Breast epithelium (tissue), 4 donors: ENCODE measurements at regions not wholly inside any gene's neighbourhood (a gene's known extent, or its start where the extent isn't known, plus 50 kb on each side); places are given as distances from the start of the nearest gene placed in this dataset.

Source experiments
- DNase-seq, 2 donors: peaks; one replicate each; pipeline ENCODE4 v3.0.0-alpha.2; 2019; ENCODE audit warnings: low spot score in 2 of 2
- H3K27ac ChIP-seq, 2 donors: fragments of 200-600 bp; sonication (generic) in 1 of 2; one replicate each; pipeline ENCODE4 v1.5.1; 2016 to 2019; ENCODE audit warnings: mild to moderate bottlenecking in 1 of 2
- H3K27me3 ChIP-seq, 2 donors: fragments of 200-600 bp; sonication (generic) in 1 of 2; one replicate each; pipeline versions ENCODE4 v1.5.1 to v1.6.0; 2017 to 2019; ENCODE audit warnings: control low read depth in 1 of 2, mild to moderate bottlenecking in 1 of 2
- H3K36me3 ChIP-seq: fragments of 200-600 bp; one replicate; pipeline ENCODE4 v1.5.1; 2019
- H3K4me1 ChIP-seq, 2 donors: fragments of 200-600 bp; sonication (generic); one replicate each; pipeline ENCODE4 v1.5.1; 2016 to 2019; ENCODE audit warnings: control low read depth in 1 of 2
- H3K4me3 ChIP-seq, 3 donors: fragments of 200-600 bp; sonication (generic); 1 replicate in 2 of 3; 2 replicates in 1 of 3; pipeline ENCODE4 v1.5.1; 2016 to 2019; ENCODE audit warnings: mild to moderate bottlenecking in 3 of 3, moderate library complexity in 2 of 3
- H3K9me3 ChIP-seq, 2 donors: fragments of 200-600 bp; sonication (generic) in 1 of 2; one replicate each; pipeline ENCODE4 v1.5.1; 2016 to 2019; ENCODE audit warnings: control low read depth in 1 of 2
- CTCF ChIP-seq, 3 donors: fragments of 450-650 bp; IDR thresholded peaks; one replicate each; pipeline ENCODE4 v1.5.1; 2016 to 2017; ENCODE audit warnings: antibody characterized with exemption in 3 of 3, mild to moderate bottlenecking in 3 of 3, moderate library complexity in 3 of 3
- POLR2A ChIP-seq: fragments of 450-650 bp; IDR thresholded peaks from one replicate; pipeline ENCODE4 v1.6.1; 2016; ENCODE audit warnings: antibody characterized with exemption, mild to moderate bottlenecking, moderate library complexity
- POLR2AphosphoS5 ChIP-seq, 3 donors: sonication (generic); formaldehyde crosslinking; IDR thresholded peaks; one replicate each; pipeline ENCODE4 v1.6.1; 2017; ENCODE audit warnings: antibody characterized with exemption in 3 of 3
- intact Hi-C: fragments of 100-400 bp; cut with DNase I; formaldehyde crosslinking; loops from one replicate; pipeline ENCODE4 v1.15.1; 2023; ENCODE audit warnings: low total_unique reads

- Histone ChIP-seq H3K36me3 (no peaks in the 10 kb centered on the region), H3K4me1 (no peaks in the 10 kb centered on the region), H3K4me3 (no peak overlapping the region), H3K9me3 (peaks cover 0 to 3% of the 10 kb centered on the region in 2 donors), H3K27me3 (no peaks in the 10 kb centered on the region), H3K27ac (no peak overlapping the region)
- TF ChIP-seq CTCF (IDR thresholded peaks at IDR 0.05) (no peak), POLR2A (no peak), POLR2AphosphoS5 (IDR thresholded peaks at IDR 0.05) (no peak)
- no peak for DNase-seq
- intact Hi-C loops = no loop called here
These were observed 944.8 kb upstream of the PCDH9 start for GRCh38 chr13:68174893-68175292.

- no peak for DNase-seq
- TF ChIP-seq POLR2A (no peak), CTCF (IDR thresholded peaks at IDR 0.05) (no peak), POLR2AphosphoS5 (IDR thresholded peaks at IDR 0.05) (no peak)
- no peak overlapping the region for H3K4me3 ChIP-seq
- H3K27ac ChIP-seq = no peak overlapping the region
- no peaks in the 10 kb centered on the region for H3K36me3 ChIP-seq
- H3K27me3 ChIP-seq = no peaks in the 10 kb centered on the region
- H3K9me3 ChIP-seq = peaks cover 0 to 3% of the 10 kb centered on the region in 2 donors
- intact Hi-C loops = no loop called here
- H3K4me1 ChIP-seq = no peaks in the 10 kb centered on the region
These were observed 943.0 kb upstream of the PCDH9 start for GRCh38 chr13:68173111-68173510.

- no peak overlapping the region for H3K27ac ChIP-seq
- peaks cover 0 to 3% of the 10 kb centered on the region in 2 donors for H3K9me3 ChIP-seq
- no peak for DNase-seq
- intact Hi-C loops = no loop called here
- no peak overlapping the region for H3K4me3 ChIP-seq
- TF ChIP-seq POLR2A = no peak
- no peak for TF ChIP-seq POLR2AphosphoS5 (IDR thresholded peaks at IDR 0.05)
- no peak for TF ChIP-seq CTCF (IDR thresholded peaks at IDR 0.05)
- no peaks in the 10 kb centered on the region for H3K36me3 ChIP-seq
- no peaks in the 10 kb centered on the region for H3K4me1 ChIP-seq
- H3K27me3 ChIP-seq = no peaks in the 10 kb centered on the region
These were observed 940.8 kb upstream of the PCDH9 start for GRCh38 chr13:68170961-68171360.

GRCh38 chr13:68168448-68168847, 938.3 kb upstream of the PCDH9 start:
- TF ChIP-seq POLR2AphosphoS5 (IDR thresholded peaks at IDR 0.05) (no peak), CTCF (IDR thresholded peaks at IDR 0.05) (no peak), POLR2A (no peak)
- intact Hi-C loops = no loop called here
- no peak overlapping the region for H3K27ac ChIP-seq
- H3K4me3 ChIP-seq = no peak overlapping the region
- H3K4me1 ChIP-seq = no peaks in the 10 kb centered on the region
- H3K27me3 ChIP-seq = no peaks in the 10 kb centered on the region
- peaks cover 0 to 3% of the 10 kb centered on the region in 2 donors for H3K9me3 ChIP-seq
- no peak for DNase-seq
- H3K36me3 ChIP-seq = no peaks in the 10 kb centered on the region

GRCh38 chr13:68160466-68160865, 930.3 kb upstream of the PCDH9 start:
- intact Hi-C loops = no loop called here
- Histone ChIP-seq H3K4me3 (no peak overlapping the region), H3K4me1 (no peaks in the 10 kb centered on the region), H3K9me3 (no peaks in the 10 kb centered on the region), H3K36me3 (no peaks in the 10 kb centered on the region), H3K27me3 (no peaks in the 10 kb centered on the region), H3K27ac (no peak overlapping the region)
- no peak for DNase-seq
- TF ChIP-seq CTCF (IDR thresholded peaks at IDR 0.05) (no peak), POLR2AphosphoS5 (IDR thresholded peaks at IDR 0.05) (no peak), POLR2A (no peak)
